Adrenal gland (tissue), 9 donors: ENCODE measurements at regions not wholly inside any gene's neighbourhood (a gene's known extent, or its start where the extent isn't known, plus 50 kb on each side); places are given as distances from the start of the nearest gene placed in this dataset.

Experiments used
- DNase-seq, 7 donors: peaks; one replicate each; pipeline ENCODE4 v3.0.0-alpha.2; 2019 to 2020
- H3K27ac ChIP-seq, 5 donors: fragments of 200-600 bp; sonication (generic) in 4 of 5; 1 replicate in 3 of 5; 2 replicates in 2 of 5; pipeline versions ENCODE4 v1.5.1 to v1.8.0; 2016 to 2020; ENCODE audit warnings: mild to moderate bottlenecking in 1 of 5
- H3K27me3 ChIP-seq: fragments of 200-600 bp; 2 replicates; pipeline ENCODE4 v1.8.0; 2021
- H3K36me3 ChIP-seq, 2 donors: fragments of 200-600 bp; replicated peaks in 1 of 2; 1 replicate in 1 of 2; 2 replicates in 1 of 2; pipeline versions ENCODE4 v1.5.1 to v1.8.0; 2018 to 2022
- H3K4me1 ChIP-seq, 2 donors: fragments of 200-600 bp; replicated peaks in 1 of 2; 1 replicate in 1 of 2; 2 replicates in 1 of 2; pipeline versions ENCODE4 v1.5.1 to v1.8.0; 2018 to 2021
- H3K4me3 ChIP-seq, 4 donors: fragments of 200-600 bp; sonication (generic) in 3 of 4; one replicate each; pipeline ENCODE4 v1.5.1; 2016 to 2018
- H3K9me3 ChIP-seq, 3 donors: fragments of 200-600 bp; sonication (generic) in 1 of 3; replicated peaks in 1 of 3; 1 replicate in 2 of 3; 2 replicates in 1 of 3; pipeline versions ENCODE4 v1.5.1 to v1.8.0; 2016 to 2021
- POLR2A ChIP-seq, 2 donors: fragments of 450-650 bp; IDR thresholded peaks; one replicate each; pipeline ENCODE4 v1.6.1; 2017; ENCODE audit warnings: antibody characterized with exemption in 2 of 2, mild to moderate bottlenecking in 2 of 2, moderate library complexity in 1 of 2
- WGBS, 4 donors: extraction: QIAGEN DNeasy Blood & Tissue Kit in 2 of 4; methylation state at CpG; one replicate each; pipeline versions ENCODE4 v1.1.5 to v1.1.7; 2013 to 2017; 5-methylcytosine and 5-hydroxymethylcytosine counted together
- intact Hi-C, 2 donors: fragments of 100-400 bp; cut with DNase I; formaldehyde crosslinking; loops; one replicate each; pipeline versions ENCODE4 v1.14.1 to v1.15.0; 2022 to 2023
- TF ChIP-seq, protein P1 (sequence below), 6 experiments: fragments of 450-650 bp in 4 of 6; fragments of 200-600 bp in 2 of 6; sonication (generic) in 1 of 6; IDR thresholded peaks; 1 replicate in 5 of 6; 2 replicates in 1 of 6; pipeline versions ENCODE4 v1.5.1 to v1.8.0; 2016 to 2021; ENCODE audit warnings: antibody characterized with exemption in 6 of 6, mild to moderate bottlenecking in 2 of 6, moderate library complexity in 1 of 6
- donor health status: healthy with polysubstance abuse.
- donor health status: Bipolar disorder and iron deficiency.
- donor health status: DM: yes; HTN: yes; CAD: no.
- donor health status: DM: no; HTN: no; CAD: no.
- donor health status: DM: no; HTN: no; CAD: no.

- H3K27ac ChIP-seq, result no peak overlapping the region
- WGBS, 4 donors, result 71 to 86% (median 79%) methylated on average over 8 of the region's 8 CpGs
- no peak for DNase-seq
- TF ChIP-seq, protein P1, sequence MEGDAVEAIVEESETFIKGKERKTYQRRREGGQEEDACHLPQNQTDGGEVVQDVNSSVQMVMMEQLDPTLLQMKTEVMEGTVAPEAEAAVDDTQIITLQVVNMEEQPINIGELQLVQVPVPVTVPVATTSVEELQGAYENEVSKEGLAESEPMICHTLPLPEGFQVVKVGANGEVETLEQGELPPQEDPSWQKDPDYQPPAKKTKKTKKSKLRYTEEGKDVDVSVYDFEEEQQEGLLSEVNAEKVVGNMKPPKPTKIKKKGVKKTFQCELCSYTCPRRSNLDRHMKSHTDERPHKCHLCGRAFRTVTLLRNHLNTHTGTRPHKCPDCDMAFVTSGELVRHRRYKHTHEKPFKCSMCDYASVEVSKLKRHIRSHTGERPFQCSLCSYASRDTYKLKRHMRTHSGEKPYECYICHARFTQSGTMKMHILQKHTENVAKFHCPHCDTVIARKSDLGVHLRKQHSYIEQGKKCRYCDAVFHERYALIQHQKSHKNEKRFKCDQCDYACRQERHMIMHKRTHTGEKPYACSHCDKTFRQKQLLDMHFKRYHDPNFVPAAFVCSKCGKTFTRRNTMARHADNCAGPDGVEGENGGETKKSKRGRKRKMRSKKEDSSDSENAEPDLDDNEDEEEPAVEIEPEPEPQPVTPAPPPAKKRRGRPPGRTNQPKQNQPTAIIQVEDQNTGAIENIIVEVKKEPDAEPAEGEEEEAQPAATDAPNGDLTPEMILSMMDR (IDR thresholded peaks at IDR 0.05), result no peak
- TF ChIP-seq POLR2A (IDR thresholded peaks at IDR 0.05), result no peak
- H3K27me3 ChIP-seq, result no peaks in the 10 kb centered on the region
- no peak overlapping the region for H3K4me3 ChIP-seq
- H3K4me1 ChIP-seq, result no peaks in the 10 kb centered on the region
- intact Hi-C loops, result loop anchor here in 1 of 2 donors (5.0 kb wide), 1 partner anchor 394 kb away; no protein-coding TSS in a partner anchor
- no peaks in the 10 kb centered on the region for H3K9me3 ChIP-seq
- no peaks in the 10 kb centered on the region for H3K36me3 ChIP-seq
Observed at GRCh38 chr2:6017736-6018286, 325.6 kb downstream of the SOX11 start.

- Histone ChIP-seq H3K27ac (no peak overlapping the region), H3K9me3 (no peaks in the 10 kb centered on the region), H3K36me3 (no peaks in the 10 kb centered on the region), H3K4me1 (no peaks in the 10 kb centered on the region), H3K4me3 (no peak overlapping the region), H3K27me3 (no peaks in the 10 kb centered on the region)
- 83 to 88% (median 85%) methylated on average over 2 of the region's 2 CpGs for WGBS, 4 donors
- intact Hi-C loops, result no loop called here
- TF ChIP-seq, protein P1 (IDR thresholded peaks at IDR 0.05), result no peak
- TF ChIP-seq POLR2A (IDR thresholded peaks at IDR 0.05), result no peak
- DNase-seq, result no peak
Observed at GRCh38 chr2:6024229-6024628, 332.0 kb downstream of the SOX11 start.

DNA sequence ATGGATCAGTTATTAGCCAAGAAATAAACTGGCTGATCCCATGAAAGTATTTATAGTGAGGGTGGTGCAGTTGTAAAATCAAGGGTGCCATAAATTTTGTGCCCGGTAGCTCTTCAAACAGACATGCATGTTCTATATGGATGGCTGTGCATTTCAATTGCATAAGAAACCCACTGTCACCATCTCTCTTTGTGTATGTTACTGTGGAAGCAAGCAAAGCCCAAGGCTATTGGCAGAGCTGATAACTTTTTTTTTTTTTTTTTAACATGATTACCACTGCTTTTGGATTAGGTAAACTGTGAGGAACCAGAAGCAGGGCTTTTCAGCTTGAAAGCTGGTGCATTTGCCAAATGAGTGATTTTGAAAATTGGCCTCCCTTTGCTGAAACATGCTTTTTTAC is 332.6 kb downstream of the SOX11 start:
- Histone ChIP-seq H3K27ac (no peak overlapping the region), H3K4me1 (no peaks in the 10 kb centered on the region), H3K27me3 (no peaks in the 10 kb centered on the region), H3K9me3 (no peaks in the 10 kb centered on the region), H3K4me3 (no peak overlapping the region), H3K36me3 (no peaks in the 10 kb centered on the region)
- intact Hi-C loops, result no loop called here
- no peak for TF ChIP-seq POLR2A (IDR thresholded peaks at IDR 0.05)
- TF ChIP-seq, protein P1 (IDR thresholded peaks at IDR 0.05), result no peak
- 82 to 93% (median 88%) methylated on average over 1 of the region's 1 CpG for WGBS, 4 donors
- DNase-seq, result no peak

GRCh38 chr2:6025391-6025790 is 333.2 kb downstream of the SOX11 start:
- no peak for TF ChIP-seq POLR2A (IDR thresholded peaks at IDR 0.05)
- TF ChIP-seq, protein P1 (IDR thresholded peaks at IDR 0.05), result no peak
- H3K9me3 ChIP-seq, result no peaks in the 10 kb centered on the region
- no peaks in the 10 kb centered on the region for H3K4me1 ChIP-seq
- H3K27me3 ChIP-seq, result no peaks in the 10 kb centered on the region
- 76 to 81% (median 79%) methylated on average over 6 of the region's 6 CpGs for WGBS, 4 donors
- no peak overlapping the region for H3K4me3 ChIP-seq
- H3K36me3 ChIP-seq, result no peaks in the 10 kb centered on the region
- intact Hi-C loops, result no loop called here
- DNase-seq, result no peak
- H3K27ac ChIP-seq, result no peak overlapping the region
